Thyroid gland (tissue), 4 donors: ENCODE measurements at regions not wholly inside any gene's neighbourhood (a gene's known extent, or its start where the extent isn't known, plus 50 kb on each side); places are given as distances from the start of the nearest gene placed in this dataset.

Experiments used
- DNase-seq, 2 donors: peaks; one replicate each; pipeline ENCODE4 v3.0.0-alpha.2; 2019
- H3K27ac ChIP-seq, 3 donors: fragments of 200-600 bp; sonication (generic); 1 replicate in 2 of 3; 2 replicates in 1 of 3; pipeline ENCODE4 v1.5.1; 2016 to 2019; ENCODE audit warnings: mild to moderate bottlenecking in 1 of 3, moderate library complexity in 1 of 3
- H3K27me3 ChIP-seq: fragments of 200-600 bp; sonication (generic); one replicate; pipeline ENCODE4 v1.5.1; 2019
- H3K36me3 ChIP-seq, 2 donors: fragments of 200-600 bp; sonication (generic); one replicate each; pipeline ENCODE4 v1.5.1; 2016 to 2019
- H3K4me1 ChIP-seq, 2 donors: fragments of 200-600 bp; sonication (generic); one replicate each; pipeline ENCODE4 v1.5.1; 2017 to 2019
- H3K4me3 ChIP-seq, 3 donors: fragments of 200-600 bp; sonication (generic); replicated peaks in 1 of 3; 1 replicate in 2 of 3; 2 replicates in 1 of 3; pipeline ENCODE4 v1.5.1; 2016; ENCODE audit warnings: mild to moderate bottlenecking in 1 of 3
- H3K9me3 ChIP-seq: fragments of 200-600 bp; sonication (generic); one replicate; pipeline ENCODE4 v1.5.1; 2017
- CTCF ChIP-seq, 6 experiments: fragments of 200-600 bp in 3 of 6; fragments of 450-650 bp in 3 of 6; sonication (generic) in 3 of 6; IDR thresholded peaks; one replicate each; pipeline ENCODE4 v1.5.1; 2016 to 2019; ENCODE audit warnings: antibody characterized with exemption in 6 of 6, mild to moderate bottlenecking in 2 of 6, inconsistent platforms in 1 of 6, moderate library complexity in 1 of 6
- POLR2A ChIP-seq, 2 donors: fragments of 450-650 bp; IDR thresholded peaks; one replicate each; pipeline ENCODE4 v1.6.1; 2017; ENCODE audit warnings: antibody characterized with exemption in 2 of 2, mild to moderate bottlenecking in 2 of 2, moderate library complexity in 1 of 2
- WGBS, 2 donors: methylation state at CpG; one replicate each; pipeline ENCODE4 v1.1.5; 2017; 5-methylcytosine and 5-hydroxymethylcytosine counted together
- intact Hi-C: fragments of 100-400 bp; cut with DNase I; formaldehyde crosslinking; loops from one replicate; pipeline ENCODE4 v1.15.1; 2023

- TF ChIP-seq POLR2A (IDR thresholded peaks at IDR 0.05), result no peak
- TF ChIP-seq CTCF (IDR thresholded peaks at IDR 0.05), result no peak
- intact Hi-C loops, result no loop called here
- WGBS, 2 donors, result 82 to 89% methylated on average over 8 of the region's 8 CpGs
- Histone ChIP-seq H3K36me3 (no peaks in the 10 kb centered on the region), H3K4me3 (no peak overlapping the region), H3K27ac (no peak overlapping the region), H3K27me3 (no peaks in the 10 kb centered on the region), H3K4me1 (peaks cover 10 to 14% of the 10 kb centered on the region in 2 donors), H3K9me3 (no peaks in the 10 kb centered on the region)
- DNase-seq, result no peak
Observed at GRCh38 chr1:244349103-244349531, 102.6 kb downstream of the ADSS2 start.

DNA sequence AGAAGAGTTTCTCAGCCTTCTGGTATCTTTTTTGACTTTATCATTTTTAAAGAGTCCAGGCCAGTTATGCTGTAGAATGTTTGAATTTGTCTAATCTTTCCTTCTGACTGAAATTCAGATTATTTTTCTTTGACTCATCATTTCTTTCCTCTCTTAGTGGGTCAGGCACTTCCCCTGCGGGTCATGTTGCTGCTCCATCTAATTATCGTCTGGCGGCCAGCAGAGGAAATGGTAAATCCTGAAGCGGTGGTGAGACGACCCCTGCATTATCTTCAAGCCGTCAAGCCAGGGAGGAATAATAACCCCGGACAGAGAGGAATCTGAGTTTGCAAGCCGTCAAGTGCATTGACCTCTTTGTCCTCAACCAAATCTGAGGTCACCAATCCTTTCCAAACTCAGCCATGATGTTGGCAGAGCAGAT is 102.1 kb downstream of the ADSS2 start:
- DNase-seq, result no peak
- Histone ChIP-seq H3K4me1 (peaks cover 10 to 14% of the 10 kb centered on the region in 2 donors), H3K4me3 (no peak overlapping the region), H3K9me3 (no peaks in the 10 kb centered on the region), H3K27me3 (no peaks in the 10 kb centered on the region), H3K27ac (no peak overlapping the region), H3K36me3 (no peaks in the 10 kb centered on the region)
- intact Hi-C loops, result no loop called here
- TF ChIP-seq CTCF (IDR thresholded peaks at IDR 0.05) (no peak), POLR2A (IDR thresholded peaks at IDR 0.05) (no peak)
- WGBS, 2 donors, result 64 to 67% methylated on average over 8 of the region's 8 CpGs

DNA sequence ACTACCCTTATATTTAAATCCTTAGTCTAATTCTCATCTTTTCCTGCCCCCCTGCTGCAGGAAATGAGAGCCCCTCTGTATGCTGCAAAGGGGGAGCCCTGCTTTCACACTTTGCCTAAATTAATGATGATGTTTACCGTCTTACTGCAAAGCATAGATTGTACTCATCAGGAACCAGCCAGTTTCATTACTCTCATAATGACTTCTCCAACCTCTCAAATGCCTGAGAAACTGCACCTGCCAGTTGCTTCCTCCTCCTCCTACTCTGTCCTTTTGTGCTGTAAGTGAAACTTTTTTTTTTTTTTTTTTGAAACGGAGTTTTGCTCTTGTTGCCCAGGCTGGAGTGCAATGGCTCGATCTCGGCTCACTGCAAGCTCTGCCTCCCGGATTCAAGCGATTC is 101.7 kb downstream of the ADSS2 start:
- WGBS, 2 donors, result 72 to 77% methylated on average over 6 of the region's 6 CpGs
- H3K36me3 ChIP-seq, result no peaks in the 10 kb centered on the region
- no peak overlapping the region for H3K27ac ChIP-seq
- intact Hi-C loops, result no loop called here
- DNase-seq, result no peak
- H3K4me1 ChIP-seq, result peaks cover 10 to 14% of the 10 kb centered on the region in 2 donors
- H3K9me3 ChIP-seq, result no peaks in the 10 kb centered on the region
- H3K27me3 ChIP-seq, result no peaks in the 10 kb centered on the region
- no peak for TF ChIP-seq POLR2A (IDR thresholded peaks at IDR 0.05)
- TF ChIP-seq CTCF (IDR thresholded peaks at IDR 0.05), result no peak
- H3K4me3 ChIP-seq, result no peak overlapping the region

DNA sequence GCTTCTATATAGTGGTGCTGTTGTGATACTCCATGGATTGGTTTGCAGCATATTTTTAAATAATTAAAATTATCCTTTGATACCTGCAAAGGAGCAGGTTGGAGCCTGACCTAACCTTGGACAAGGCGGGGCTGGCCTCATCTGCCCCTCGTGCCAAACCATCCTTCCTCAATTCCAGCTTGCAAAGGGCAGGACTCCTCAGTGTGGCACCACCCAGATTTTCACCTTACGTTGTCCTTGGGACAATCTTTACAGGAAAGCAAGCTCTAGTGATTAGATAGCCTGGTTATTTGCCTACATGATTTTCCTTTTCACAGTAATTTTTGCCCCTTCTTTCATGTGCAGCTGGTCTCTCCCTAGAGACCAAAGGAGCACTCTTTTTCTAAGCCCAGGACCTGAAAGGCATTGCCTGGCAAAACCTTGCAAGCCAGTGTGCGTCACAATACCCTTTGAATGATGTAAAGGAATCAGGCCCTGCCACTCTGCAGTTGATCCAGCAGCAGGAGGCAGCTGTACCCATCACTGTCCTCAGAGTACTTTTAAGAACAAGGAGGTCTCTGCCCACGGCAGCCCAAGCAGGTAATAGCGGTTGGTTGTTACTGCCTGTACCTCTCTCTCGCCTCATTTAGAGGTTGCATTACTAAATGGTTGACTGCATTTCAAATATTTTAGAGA is 99.4 kb downstream of the ADSS2 start:
- Histone ChIP-seq H3K4me1 (peaks cover 10 to 14% of the 10 kb centered on the region in 2 donors), H3K9me3 (no peaks in the 10 kb centered on the region), H3K27me3 (no peaks in the 10 kb centered on the region), H3K36me3 (no peaks in the 10 kb centered on the region), H3K4me3 (no peak overlapping the region), H3K27ac (no peak overlapping the region)
- intact Hi-C loops, result no loop called here
- DNase-seq, result peak in 1 of 2 donors; percentile 27
- TF ChIP-seq CTCF (IDR thresholded peaks at IDR 0.05), result no peak
- no peak for TF ChIP-seq POLR2A (IDR thresholded peaks at IDR 0.05)
- 64 to 79% methylated on average over 7 of the region's 7 CpGs for WGBS, 2 donors

- 38 to 47% methylated on average over 7 of the region's 7 CpGs for WGBS, 2 donors
- TF ChIP-seq CTCF (IDR thresholded peaks at IDR 0.05), result no peak
- TF ChIP-seq POLR2A (IDR thresholded peaks at IDR 0.05), result no peak
- Histone ChIP-seq H3K9me3 (no peaks in the 10 kb centered on the region), H3K36me3 (no peaks in the 10 kb centered on the region), H3K27me3 (no peaks in the 10 kb centered on the region), H3K27ac (peak overlapping the region; percentile 1 to 78 (median 26)), H3K4me3 (no peak overlapping the region), H3K4me1 (peaks cover 10 to 14% of the 10 kb centered on the region in 2 donors)
- intact Hi-C loops, result no loop called here
- peak; percentile 60 to 62 for DNase-seq
Observed at GRCh38 chr1:244353551-244354091, 98.1 kb downstream of the ADSS2 start.
